Fibroblast of villous mesenchyme (primary cell): ENCODE measurements at regions not wholly inside any gene's neighbourhood (a gene's known extent, or its start where the extent isn't known, plus 50 kb on each side); places are given as distances from the start of the nearest gene placed in this dataset.

Source experiments
- DNase-seq: peaks from one replicate; pipeline ENCODE4 v3.0.0-alpha.2; 2010; ENCODE audit warnings: low read depth
- H3K4me3 ChIP-seq: 2 replicates; pipeline ENCODE4 v1.5.1; 2011; ENCODE audit warnings: low read depth, mild to moderate bottlenecking, low read length
- TF ChIP-seq, protein P1 (sequence below): IDR thresholded peaks from 2 replicates; pipeline ENCODE4 v1.5.1; 2012; ENCODE audit warnings: low read depth, mild to moderate bottlenecking, low read length; ENCODE audit not compliant: insufficient read depth

- TF ChIP-seq, protein P1, sequence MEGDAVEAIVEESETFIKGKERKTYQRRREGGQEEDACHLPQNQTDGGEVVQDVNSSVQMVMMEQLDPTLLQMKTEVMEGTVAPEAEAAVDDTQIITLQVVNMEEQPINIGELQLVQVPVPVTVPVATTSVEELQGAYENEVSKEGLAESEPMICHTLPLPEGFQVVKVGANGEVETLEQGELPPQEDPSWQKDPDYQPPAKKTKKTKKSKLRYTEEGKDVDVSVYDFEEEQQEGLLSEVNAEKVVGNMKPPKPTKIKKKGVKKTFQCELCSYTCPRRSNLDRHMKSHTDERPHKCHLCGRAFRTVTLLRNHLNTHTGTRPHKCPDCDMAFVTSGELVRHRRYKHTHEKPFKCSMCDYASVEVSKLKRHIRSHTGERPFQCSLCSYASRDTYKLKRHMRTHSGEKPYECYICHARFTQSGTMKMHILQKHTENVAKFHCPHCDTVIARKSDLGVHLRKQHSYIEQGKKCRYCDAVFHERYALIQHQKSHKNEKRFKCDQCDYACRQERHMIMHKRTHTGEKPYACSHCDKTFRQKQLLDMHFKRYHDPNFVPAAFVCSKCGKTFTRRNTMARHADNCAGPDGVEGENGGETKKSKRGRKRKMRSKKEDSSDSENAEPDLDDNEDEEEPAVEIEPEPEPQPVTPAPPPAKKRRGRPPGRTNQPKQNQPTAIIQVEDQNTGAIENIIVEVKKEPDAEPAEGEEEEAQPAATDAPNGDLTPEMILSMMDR = no peak
- no peak overlapping the region for H3K4me3 ChIP-seq
- DNase-seq = no peak
Observed at GRCh38 chr3:35335703-35336102, 303.6 kb upstream of the ARPP21 start.

- H3K4me3 ChIP-seq = no peak overlapping the region
- TF ChIP-seq, protein P1 = no peak
- DNase-seq = no peak
Observed at GRCh38 chr3:35336601-35337000, 302.7 kb upstream of the ARPP21 start.

DNA sequence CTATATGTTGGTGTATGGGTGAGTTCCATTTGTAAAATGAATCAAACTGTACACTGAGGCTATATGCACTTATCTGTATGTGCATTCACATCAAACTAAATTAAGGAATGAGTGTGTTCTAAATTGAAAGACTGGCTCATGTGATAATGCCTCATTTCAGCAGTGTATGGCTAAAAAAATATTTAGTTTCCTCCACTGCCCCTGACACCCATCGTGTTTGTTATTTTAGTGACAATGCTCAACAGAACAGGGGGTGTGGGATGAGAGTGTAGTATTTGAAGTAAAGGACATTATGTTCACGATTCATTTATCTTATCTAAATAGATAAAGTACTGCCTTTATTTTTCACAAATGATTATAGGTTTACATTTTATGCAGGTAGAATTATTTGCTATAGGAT, 301.1 kb upstream of the ARPP21 start:
- no peak for DNase-seq
- TF ChIP-seq, protein P1 = no peak
- no peak overlapping the region for H3K4me3 ChIP-seq

GRCh38 chr3:35380196-35380595, 259.1 kb upstream of the ARPP21 start:
- H3K4me3 ChIP-seq = no peak overlapping the region
- TF ChIP-seq, protein P1 = no peak
- no peak for DNase-seq

GRCh38 chr3:35383216-35383615, 256.1 kb upstream of the ARPP21 start:
- TF ChIP-seq, protein P1 = no peak
- no peak overlapping the region for H3K4me3 ChIP-seq
- DNase-seq = no peak

DNA sequence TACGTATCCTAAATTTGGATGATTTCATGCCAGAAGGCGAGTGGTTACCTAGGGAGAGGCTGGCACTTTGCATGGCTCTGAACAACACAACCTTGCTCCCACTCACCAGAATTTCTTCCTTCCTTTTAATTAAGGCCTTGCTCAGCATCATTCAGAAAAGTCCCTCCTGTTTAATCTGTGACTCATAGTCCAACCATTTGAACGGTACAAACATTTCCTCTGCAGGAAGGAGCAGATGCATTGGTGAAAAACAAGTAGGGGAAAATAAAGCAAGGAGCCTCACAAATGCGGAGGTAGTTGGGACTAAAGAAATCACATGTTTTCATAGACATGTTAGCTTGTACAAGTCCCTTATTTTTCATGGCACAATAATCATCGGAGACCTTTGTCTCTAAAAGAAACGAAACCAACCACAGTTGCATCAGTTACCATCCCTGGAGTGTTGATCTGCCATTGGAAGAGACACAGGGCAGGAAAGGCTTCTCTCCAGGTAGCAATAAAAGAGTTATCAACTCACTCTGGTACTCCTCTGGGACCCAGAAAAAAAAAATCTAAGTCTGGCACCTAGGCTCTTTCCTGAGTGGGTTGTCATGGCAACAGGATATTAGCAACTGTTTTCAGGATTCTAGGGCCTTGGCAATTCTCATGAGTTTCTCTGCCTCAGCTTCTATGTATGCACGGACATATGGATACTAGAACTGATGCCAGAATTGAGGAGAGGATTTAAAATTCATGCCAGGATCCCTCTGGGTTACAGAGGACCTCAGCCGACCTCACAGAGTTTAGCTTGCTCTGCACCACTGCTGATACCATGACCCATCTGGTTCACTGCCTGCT, 255.4 kb upstream of the ARPP21 start:
- TF ChIP-seq, protein P1 = no peak
- H3K4me3 ChIP-seq = no peak overlapping the region
- DNase-seq = no peak

DNA sequence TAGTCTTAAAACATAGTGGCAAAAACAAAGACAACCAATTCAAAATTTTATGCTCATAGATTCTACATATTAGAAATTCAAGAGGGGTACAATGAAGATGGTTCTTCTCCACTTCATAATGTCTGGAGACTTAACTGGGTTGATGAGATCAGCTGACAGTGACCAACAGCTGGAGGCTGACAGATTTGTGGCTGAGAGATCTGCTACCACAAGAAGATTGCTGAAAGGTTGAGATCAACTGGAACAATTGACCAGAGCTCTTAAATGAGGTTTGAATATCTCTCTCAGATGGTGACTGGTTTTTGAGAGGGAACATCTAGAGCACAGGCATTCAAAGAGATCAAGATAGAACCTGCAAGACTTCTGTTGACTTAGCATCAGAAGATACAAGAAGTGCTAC, 254.1 kb upstream of the ARPP21 start:
- TF ChIP-seq, protein P1 = no peak

More for the DNA sequence above, 254.1 kb upstream of the ARPP21 start:
- H3K4me3 ChIP-seq = no peak overlapping the region
- DNase-seq = no peak
